GM18873 (cell line): ENCODE measurements at regions not wholly inside any gene's neighbourhood (a gene's known extent, or its start where the extent isn't known, plus 50 kb on each side); places are given as distances from the start of the nearest gene placed in this dataset.
"Not testable (repeated sequence)": the region's sequence is repeated elsewhere in the genome, so short reads cannot be mapped to it uniquely, and the experiment has no call there.

ENCODE experiments used
- ATAC-seq: cut with Tn5 transposase; IDR thresholded peaks from one replicate; pipeline ENCODE4 v1.9.1; 2021; ENCODE audit warnings: mild to moderate bottlenecking, moderate library complexity, moderate number of reproducible peaks; ENCODE audit not compliant: unreplicated experiment, low FRiP score

GRCh38 chr16:29094729-29095624, 110.1 kb downstream of the LAT start:
- not testable (repeated sequence) for ATAC-seq

GRCh38 chr16:29094325-29094724, 109.5 kb downstream of the LAT start:
- ATAC-seq: not testable (repeated sequence)

GRCh38 chr16:29089679-29090078, 104.8 kb downstream of the LAT start:
- ATAC-seq: not testable (repeated sequence)

GRCh38 chr16:29087673-29088072, 102.8 kb downstream of the LAT start:
- not testable (repeated sequence) for ATAC-seq

- ATAC-seq: not testable (repeated sequence)
Measured at GRCh38 chr16:29081829-29082639, 97.2 kb downstream of the LAT start.

GRCh38 chr16:29074554-29075402, 89.9 kb downstream of the LAT start:
- not testable (repeated sequence) for ATAC-seq

- not testable (repeated sequence) for ATAC-seq
Measured at GRCh38 chr16:29062235-29062634, 77.4 kb downstream of the LAT start.

- ATAC-seq: not testable (repeated sequence)
Measured at GRCh38 chr16:29061467-29061921, 76.6 kb downstream of the LAT start.

- ATAC-seq: not testable (repeated sequence)
Measured at GRCh38 chr16:29060022-29060810, 75.4 kb downstream of the LAT start.

GRCh38 chr16:29059575-29059974, 74.7 kb downstream of the LAT start:
- not testable (repeated sequence) for ATAC-seq
